ENCODE measurements at regions not wholly inside any gene's neighbourhood (a gene's known extent, or its start where the extent isn't known, plus 50 kb on each side); places are given as distances from the start of the nearest gene placed in this dataset.

DNA sequence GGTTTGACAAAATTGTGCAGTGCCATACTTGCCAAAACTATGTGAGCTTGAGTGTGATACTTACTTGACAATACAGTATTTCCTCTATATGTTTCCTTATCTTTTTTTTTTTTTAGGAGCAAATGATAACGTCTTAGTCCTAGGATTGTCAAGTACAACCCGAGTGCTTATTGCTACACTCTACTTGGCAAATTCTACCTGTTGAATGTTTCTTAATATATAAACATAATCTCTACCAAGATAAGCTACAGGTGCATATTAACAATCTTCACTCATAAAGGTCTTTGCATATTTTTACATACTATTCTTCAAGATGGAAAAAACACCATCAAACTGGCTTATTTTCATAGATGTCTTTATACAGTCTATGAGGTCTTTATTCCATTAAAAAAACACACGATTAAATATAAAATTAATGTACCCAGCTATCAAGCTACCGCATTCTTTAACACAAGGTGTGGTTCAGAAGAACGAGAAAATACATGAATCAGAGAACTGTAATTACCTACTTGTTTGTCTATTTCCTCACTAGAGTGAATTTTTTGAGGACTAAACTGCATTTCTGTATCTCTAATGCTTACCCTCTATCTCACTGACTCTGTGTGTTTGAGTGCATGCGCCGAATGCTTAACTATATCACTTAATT is 76.1 kb upstream of the PDSS1 start:
- Histone ChIP-seq H2AFZ (ENCODE audit: low read depth, low read length) (no peak overlapping the region), H3K9ac (ENCODE audit: low read length) (no peak overlapping the region), H3K27ac (ENCODE audit: low read depth, low read length) (no peak overlapping the region), H3K36me3 (ENCODE audit: insufficient read depth, low read length) (no peaks in the 10 kb centered on the region), H3K79me2 (ENCODE audit: insufficient read depth, low read length) (no peaks in the 10 kb centered on the region), H3K4me1 (ENCODE audit: insufficient read depth, low read length) (no peaks in the 10 kb centered on the region), H3K27me3 (ENCODE audit: insufficient read depth, low read length) (no peaks in the 10 kb centered on the region), H4K20me1 (ENCODE audit: insufficient read depth, low read length) (no peaks in the 10 kb centered on the region), H3K9me3 (ENCODE audit: insufficient read depth, low read depth, low read length) (no peaks in the 10 kb centered on the region), H3K4me3 (ENCODE audit: insufficient read depth, low read depth, low read length) (no peak overlapping the region), H3K4me2 (ENCODE audit: low read length) (no peak overlapping the region)
- H3K27ac Mint-ChIP-seq (ENCODE audit: unreplicated experiment), result no peak overlapping the region
- no peak for TF ChIP-seq EZH2 (IDR thresholded peaks at IDR 0.05; ENCODE audit: insufficient read depth, low read length)
- TF ChIP-seq, protein P1, sequence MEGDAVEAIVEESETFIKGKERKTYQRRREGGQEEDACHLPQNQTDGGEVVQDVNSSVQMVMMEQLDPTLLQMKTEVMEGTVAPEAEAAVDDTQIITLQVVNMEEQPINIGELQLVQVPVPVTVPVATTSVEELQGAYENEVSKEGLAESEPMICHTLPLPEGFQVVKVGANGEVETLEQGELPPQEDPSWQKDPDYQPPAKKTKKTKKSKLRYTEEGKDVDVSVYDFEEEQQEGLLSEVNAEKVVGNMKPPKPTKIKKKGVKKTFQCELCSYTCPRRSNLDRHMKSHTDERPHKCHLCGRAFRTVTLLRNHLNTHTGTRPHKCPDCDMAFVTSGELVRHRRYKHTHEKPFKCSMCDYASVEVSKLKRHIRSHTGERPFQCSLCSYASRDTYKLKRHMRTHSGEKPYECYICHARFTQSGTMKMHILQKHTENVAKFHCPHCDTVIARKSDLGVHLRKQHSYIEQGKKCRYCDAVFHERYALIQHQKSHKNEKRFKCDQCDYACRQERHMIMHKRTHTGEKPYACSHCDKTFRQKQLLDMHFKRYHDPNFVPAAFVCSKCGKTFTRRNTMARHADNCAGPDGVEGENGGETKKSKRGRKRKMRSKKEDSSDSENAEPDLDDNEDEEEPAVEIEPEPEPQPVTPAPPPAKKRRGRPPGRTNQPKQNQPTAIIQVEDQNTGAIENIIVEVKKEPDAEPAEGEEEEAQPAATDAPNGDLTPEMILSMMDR (IDR thresholded peaks at IDR 0.05; ENCODE audit: insufficient read depth, low read depth, low read length), result no peak
- H3K36me3 Mint-ChIP-seq (ENCODE audit: low read depth, unreplicated experiment), result no peaks in the 10 kb centered on the region
- H3K27me3 Mint-ChIP-seq (ENCODE audit: low read depth, unreplicated experiment), result peaks cover 15% of the 10 kb centered on the region
- H3K4me3 Mint-ChIP-seq (ENCODE audit: unreplicated experiment), result no peak overlapping the region
- DNase-seq (ENCODE audit: low read depth) (no peak), FAIRE-seq (no peak)
- H3K4me1 Mint-ChIP-seq (ENCODE audit: low read depth, unreplicated experiment), result no peaks in the 10 kb centered on the region
- no peaks in the 10 kb centered on the region for H3K9me3 Mint-ChIP-seq (ENCODE audit: unreplicated experiment)

GRCh38 chr10:26621889-26622711 is 75.4 kb upstream of the PDSS1 start:
- no peaks in the 10 kb centered on the region for H3K36me3 Mint-ChIP-seq (ENCODE audit: low read depth, unreplicated experiment)
- Histone ChIP-seq H3K27me3 (ENCODE audit: insufficient read depth, low read length) (no peaks in the 10 kb centered on the region), H3K36me3 (ENCODE audit: insufficient read depth, low read length) (no peaks in the 10 kb centered on the region), H3K79me2 (ENCODE audit: insufficient read depth, low read length) (no peaks in the 10 kb centered on the region), H3K4me1 (ENCODE audit: insufficient read depth, low read length) (no peaks in the 10 kb centered on the region), H3K27ac (ENCODE audit: low read depth, low read length) (no peak overlapping the region), H3K9me3 (ENCODE audit: insufficient read depth, low read depth, low read length) (no peaks in the 10 kb centered on the region), H3K9ac (ENCODE audit: low read length) (no peak overlapping the region), H3K4me2 (ENCODE audit: low read length) (peak overlapping the region; percentile 78), H3K4me3 (ENCODE audit: insufficient read depth, low read depth, low read length) (peak overlapping the region; percentile 21), H2AFZ (ENCODE audit: low read depth, low read length) (peak overlapping the region; percentile 61), H4K20me1 (ENCODE audit: insufficient read depth, low read length) (no peaks in the 10 kb centered on the region)
- no peak overlapping the region for H3K27ac Mint-ChIP-seq (ENCODE audit: unreplicated experiment)
- DNase-seq (ENCODE audit: low read depth), result peak; percentile 0
- H3K27me3 Mint-ChIP-seq (ENCODE audit: low read depth, unreplicated experiment), result peaks cover 15% of the 10 kb centered on the region
- no peaks in the 10 kb centered on the region for H3K9me3 Mint-ChIP-seq (ENCODE audit: unreplicated experiment)
- no peak for FAIRE-seq
- no peak overlapping the region for H3K4me3 Mint-ChIP-seq (ENCODE audit: unreplicated experiment)
- no peaks in the 10 kb centered on the region for H3K4me1 Mint-ChIP-seq (ENCODE audit: low read depth, unreplicated experiment)
- no peak for TF ChIP-seq EZH2 (IDR thresholded peaks at IDR 0.05; ENCODE audit: insufficient read depth, low read length)
- TF ChIP-seq, protein P1 (IDR thresholded peaks at IDR 0.05; ENCODE audit: insufficient read depth, low read depth, low read length), result no peak

GRCh38 chr10:26622891-26623290 is 74.6 kb upstream of the PDSS1 start:
- no peak for DNase-seq (ENCODE audit: low read depth)
- H3K27me3 Mint-ChIP-seq (ENCODE audit: low read depth, unreplicated experiment), result peaks cover 15% of the 10 kb centered on the region
- Histone ChIP-seq H3K4me2 (ENCODE audit: low read length) (peak overlapping the region; percentile 78), H3K4me3 (ENCODE audit: insufficient read depth, low read depth, low read length) (peak overlapping the region; percentile 21), H4K20me1 (ENCODE audit: insufficient read depth, low read length) (no peaks in the 10 kb centered on the region), H2AFZ (ENCODE audit: low read depth, low read length) (no peak overlapping the region), H3K4me1 (ENCODE audit: insufficient read depth, low read length) (no peaks in the 10 kb centered on the region), H3K27ac (ENCODE audit: low read depth, low read length) (no peak overlapping the region), H3K9ac (ENCODE audit: low read length) (no peak overlapping the region), H3K36me3 (ENCODE audit: insufficient read depth, low read length) (no peaks in the 10 kb centered on the region), H3K27me3 (ENCODE audit: insufficient read depth, low read length) (no peaks in the 10 kb centered on the region), H3K79me2 (ENCODE audit: insufficient read depth, low read length) (no peaks in the 10 kb centered on the region), H3K9me3 (ENCODE audit: insufficient read depth, low read depth, low read length) (no peaks in the 10 kb centered on the region)
- H3K27ac Mint-ChIP-seq (ENCODE audit: unreplicated experiment), result no peak overlapping the region
- no peaks in the 10 kb centered on the region for H3K9me3 Mint-ChIP-seq (ENCODE audit: unreplicated experiment)
- H3K4me1 Mint-ChIP-seq (ENCODE audit: low read depth, unreplicated experiment), result no peaks in the 10 kb centered on the region
- no peak overlapping the region for H3K4me3 Mint-ChIP-seq (ENCODE audit: unreplicated experiment)
- no peaks in the 10 kb centered on the region for H3K36me3 Mint-ChIP-seq (ENCODE audit: low read depth, unreplicated experiment)
- TF ChIP-seq EZH2 (IDR thresholded peaks at IDR 0.05; ENCODE audit: insufficient read depth, low read length), result no peak
- TF ChIP-seq, protein P1 (IDR thresholded peaks at IDR 0.05; ENCODE audit: insufficient read depth, low read depth, low read length), result no peak
- no peak for FAIRE-seq
